SK-N-SH (cell line): ENCODE measurements at regions not wholly inside any gene's neighbourhood (a gene's known extent, or its start where the extent isn't known, plus 50 kb on each side); places are given as distances from the start of the nearest gene placed in this dataset.
A peak's percentile ranks its signal among the peaks of the same experiment; 100 is the strongest.

Experiments
- CTCF ChIA-PET: fragments of 300-600, 350-600 bp; formaldehyde crosslinking; extraction: SDS; loops from one replicate; lab custom pipeline; 2021; lab: Yijun Ruan, JAX
- POLR2A ChIA-PET: fragments of 350-600 bp; sonication (Branson Sonifier 250); formaldehyde crosslinking; extraction: SDS; loops from one replicate; lab custom pipeline; 2020; ENCODE audit warnings: antibody characterized with exemption, inconsistent platforms; lab: Yijun Ruan, JAX
- DNase-seq: peaks from one replicate; pipeline ENCODE4 v3.0.0; 2012
- H2AFZ ChIP-seq: fragments of 200-600 bp; sonication (generic); 2 replicates; pipeline ENCODE4 v1.8.1; 2016; ENCODE audit warnings: antibody characterized with exemption, mild to moderate bottlenecking, low read depth
- H3F3A ChIP-seq: fragments of 200-600 bp; sonication (generic); replicated peaks from 2 replicates; pipeline ENCODE3; 2016; ENCODE audit warnings: antibody characterized with exemption, mild to moderate bottlenecking; ENCODE audit not compliant: insufficient read depth
- H3K27ac ChIP-seq, 2 experiments: fragments of 200-500 bp in 1 of 2; fragments of 200-600 bp in 1 of 2; sonication (Bioruptor generic) in 1 of 2; sonication (generic), shearing (Covaris generic) in 1 of 2; 2 replicates each; pipeline versions ENCODE4 v1.5.1 to v1.6.1; 2014 to 2016; ENCODE audit warnings: low read depth in 2 of 2, inconsistent platforms in 1 of 2, low read length in 1 of 2, mild to moderate bottlenecking in 1 of 2, mixed read lengths in 1 of 2
- H3K27me3 ChIP-seq: fragments of 200-600 bp; sonication (generic), shearing (Covaris generic); 2 replicates; pipeline ENCODE4 v1.6.1; 2016; ENCODE audit warnings: mixed run types; ENCODE audit not compliant: insufficient read depth
- H3K36me3 ChIP-seq, 2 experiments: fragments of 200-500 bp in 1 of 2; fragments of 200-600 bp in 1 of 2; sonication (Bioruptor generic) in 1 of 2; sonication (generic) in 1 of 2; replicated peaks in 1 of 2; 2 replicates each; pipeline versions ENCODE3 to v1.5.1; 2014 to 2016; ENCODE audit warnings: low read length in 1 of 2, mild to moderate bottlenecking in 1 of 2; ENCODE audit not compliant: insufficient read depth in 2 of 2, control insufficient read depth in 1 of 2
- H3K4me1 ChIP-seq, 2 experiments: fragments of 200-500 bp in 1 of 2; fragments of 200-600 bp in 1 of 2; sonication (Bioruptor generic) in 1 of 2; sonication (generic), shearing (Covaris generic) in 1 of 2; 2 replicates each; pipeline versions ENCODE4 v1.5.1 to v1.6.1; 2014 to 2016; ENCODE audit warnings: low read depth in 1 of 2, low read length in 1 of 2, mixed run types in 1 of 2; ENCODE audit not compliant: insufficient read depth in 2 of 2, control insufficient read depth in 1 of 2
- H3K4me2 ChIP-seq: fragments of 200-600 bp; sonication (generic), shearing (Covaris generic); 2 replicates; pipeline ENCODE4 v1.6.1; 2017; ENCODE audit warnings: mixed run types
- H3K4me3 ChIP-seq, 2 experiments: fragments of 200-500 bp in 1 of 2; fragments of 200-600 bp in 1 of 2; sonication (Bioruptor generic) in 1 of 2; sonication (generic), shearing (Covaris generic) in 1 of 2; 2 replicates each; pipeline versions ENCODE4 v1.5.1 to v1.8.1; 2014 to 2016; ENCODE audit warnings: low read depth in 2 of 2, inconsistent platforms in 1 of 2, low read length in 1 of 2, mild to moderate bottlenecking in 1 of 2, mixed read lengths in 1 of 2, moderate library complexity in 1 of 2
- H3K79me2 ChIP-seq: fragments of 200-600 bp; sonication (generic); 2 replicates; pipeline ENCODE4 v1.8.1; 2017; ENCODE audit warnings: mild to moderate bottlenecking; ENCODE audit not compliant: insufficient read depth
- H3K9ac ChIP-seq: fragments of 200-600 bp; sonication (generic); 2 replicates; pipeline ENCODE4 v1.6.1; 2017; ENCODE audit warnings: mixed run types
- H3K9me2 ChIP-seq: fragments of 200-600 bp; sonication (generic); 2 replicates; pipeline ENCODE4 v1.6.1; 2017; ENCODE audit warnings: mixed run types
- H3K9me3 ChIP-seq: fragments of 200-600 bp; sonication (generic); 2 replicates; pipeline ENCODE4 v1.6.1; 2017; ENCODE audit warnings: mixed run types, mild to moderate bottlenecking, moderate library complexity
- H4K20me1 ChIP-seq: fragments of 200-600 bp; sonication (generic); 2 replicates; pipeline ENCODE4 v1.6.1; 2017; ENCODE audit warnings: mild to moderate bottlenecking, mixed run types; ENCODE audit not compliant: insufficient read depth
- CHD2 ChIP-seq: fragments of 150-350 bp; IDR thresholded peaks from 2 replicates; pipeline ENCODE4 v1.6.1; 2018; ENCODE audit warnings: low read length; ENCODE audit not compliant: partially characterized antibody
- FOSL2 ChIP-seq: IDR thresholded peaks from 2 replicates; pipeline ENCODE4 v1.4.0; 2012; ENCODE audit warnings: low read depth, mild to moderate bottlenecking, moderate library complexity, borderline replicate concordance
- FOXJ3 ChIP-seq: sonication (generic); formaldehyde crosslinking; IDR thresholded peaks from 2 replicates; pipeline ENCODE4 v1.5.1; 2020; ENCODE audit warnings: mild to moderate bottlenecking, missing genetic modification reagents
- FOXM1 ChIP-seq: IDR thresholded peaks from 2 replicates; pipeline ENCODE4 v1.4.0; 2012; ENCODE audit warnings: low read depth, mild to moderate bottlenecking
- JUND ChIP-seq: IDR thresholded peaks from 2 replicates; pipeline ENCODE4 v1.4.0; 2012
- MXI1 ChIP-seq: IDR thresholded peaks from 2 replicates; pipeline ENCODE4 v1.6.1; 2012; ENCODE audit warnings: mild to moderate bottlenecking, low read depth, low read length, improper control_type of control experiment
- NRF1 ChIP-seq: IDR thresholded peaks from 2 replicates; pipeline ENCODE4 v1.6.1; 2012; ENCODE audit warnings: low read depth, mild to moderate bottlenecking, low read length
- POLR2AphosphoS5 ChIP-seq: IDR thresholded peaks from 2 replicates; pipeline ENCODE4 v1.6.1; 2012; ENCODE audit warnings: low read depth, low read length
- RCOR1 ChIP-seq: fragments of 150-350 bp; IDR thresholded peaks from 2 replicates; pipeline ENCODE4 v1.6.1; 2017; ENCODE audit warnings: antibody characterized with exemption, low read length
- RXRA ChIP-seq: IDR thresholded peaks from 2 replicates; pipeline ENCODE4 v1.4.0; 2012; ENCODE audit warnings: low read depth, mild to moderate bottlenecking, borderline replicate concordance
- SMC3 ChIP-seq: IDR thresholded peaks from 2 replicates; pipeline ENCODE4 v1.6.1; 2012; ENCODE audit warnings: low read depth, low read length, improper control_type of control experiment
- TAF1 ChIP-seq: IDR thresholded peaks from 2 replicates; pipeline ENCODE4 v1.6.1; 2012; ENCODE audit warnings: low read depth, mild to moderate bottlenecking, low read length, moderate library complexity, borderline replicate concordance
- YY1 ChIP-seq: IDR thresholded peaks from 2 replicates; pipeline ENCODE4 v1.4.0; 2012; ENCODE audit warnings: low read depth, mild to moderate bottlenecking
- WGBS: methylation state at CpG from one replicate; pipeline ENCODE4 v1.1.6; 2017; ENCODE audit warnings: low lambda C conversion rate; 5-methylcytosine and 5-hydroxymethylcytosine counted together
- TF ChIP-seq, protein P1 (sequence below): fragments of 150-350 bp; IDR thresholded peaks from 2 replicates; pipeline ENCODE4 v1.6.1; 2016; ENCODE audit warnings: mild to moderate bottlenecking, low read depth, low read length
- TF ChIP-seq, protein P2 (sequence below): fragments of 150-350 bp; IDR thresholded peaks from 2 replicates; pipeline ENCODE4 v1.6.1; 2017; ENCODE audit warnings: antibody characterized with exemption, low read length, low read depth, borderline replicate concordance

DNA sequence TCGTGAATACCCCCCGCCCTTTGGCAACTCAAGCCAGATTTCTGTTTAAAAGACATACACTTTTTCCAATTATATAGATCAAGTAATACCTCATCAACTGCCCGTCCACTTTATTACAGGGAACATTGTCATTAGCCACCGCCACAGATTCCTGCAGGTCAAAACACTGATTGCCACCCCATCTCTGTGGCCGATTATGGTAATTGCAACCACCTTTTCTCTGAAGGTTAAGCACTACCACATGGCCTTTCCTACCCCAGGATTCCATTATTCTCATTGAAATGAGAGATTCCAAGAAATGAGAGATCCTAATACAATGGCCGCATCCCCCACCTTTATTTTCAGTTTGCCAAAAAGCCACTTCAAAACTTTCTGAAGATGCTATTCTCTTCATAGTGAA is 478.8 kb upstream of the HSF2 start:
- H3F3A ChIP-seq, result no peaks in the 10 kb centered on the region
- H3K4me3 ChIP-seq, result no peak overlapping the region
- no peak overlapping the region for H2AFZ ChIP-seq
- no peak overlapping the region for H3K27ac ChIP-seq
- no peaks in the 10 kb centered on the region for H4K20me1 ChIP-seq
- H3K36me3 ChIP-seq, result no peaks in the 10 kb centered on the region
- H3K9me3 ChIP-seq, result no peaks in the 10 kb centered on the region
- WGBS, result 65% methylated on average over 6 of the region's 6 CpGs
- no peak for DNase-seq
- no peaks in the 10 kb centered on the region for H3K9me2 ChIP-seq
- TF ChIP-seq, protein P1, sequence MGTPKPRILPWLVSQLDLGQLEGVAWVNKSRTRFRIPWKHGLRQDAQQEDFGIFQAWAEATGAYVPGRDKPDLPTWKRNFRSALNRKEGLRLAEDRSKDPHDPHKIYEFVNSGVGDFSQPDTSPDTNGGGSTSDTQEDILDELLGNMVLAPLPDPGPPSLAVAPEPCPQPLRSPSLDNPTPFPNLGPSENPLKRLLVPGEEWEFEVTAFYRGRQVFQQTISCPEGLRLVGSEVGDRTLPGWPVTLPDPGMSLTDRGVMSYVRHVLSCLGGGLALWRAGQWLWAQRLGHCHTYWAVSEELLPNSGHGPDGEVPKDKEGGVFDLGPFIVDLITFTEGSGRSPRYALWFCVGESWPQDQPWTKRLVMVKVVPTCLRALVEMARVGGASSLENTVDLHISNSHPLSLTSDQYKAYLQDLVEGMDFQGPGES, result no peak
- TF ChIP-seq MXI1, result no peak
- TF ChIP-seq FOXM1, result no peak
- no peak for TF ChIP-seq YY1
- no peak for TF ChIP-seq SMC3
- TF ChIP-seq RXRA, result no peak
- TF ChIP-seq, all 33 proteins: peak for 0
- Histone ChIP-seq H3K27me3 (no peaks in the 10 kb centered on the region), H3K4me2 (no peak overlapping the region), H3K79me2 (no peaks in the 10 kb centered on the region), H3K4me1 (peaks cover 0 to 20% of the 10 kb centered on the region in 2 experiments; a peak in 2 of 4 replicates), H3K9ac (no peak overlapping the region)
- POLR2A ChIA-PET, result no interaction called here
- CTCF ChIA-PET, result interaction anchor here (1.3 kb wide), 1 partner anchor 12 kb away, joined by 3 read pairs; no protein-coding TSS in a partner anchor

DNA sequence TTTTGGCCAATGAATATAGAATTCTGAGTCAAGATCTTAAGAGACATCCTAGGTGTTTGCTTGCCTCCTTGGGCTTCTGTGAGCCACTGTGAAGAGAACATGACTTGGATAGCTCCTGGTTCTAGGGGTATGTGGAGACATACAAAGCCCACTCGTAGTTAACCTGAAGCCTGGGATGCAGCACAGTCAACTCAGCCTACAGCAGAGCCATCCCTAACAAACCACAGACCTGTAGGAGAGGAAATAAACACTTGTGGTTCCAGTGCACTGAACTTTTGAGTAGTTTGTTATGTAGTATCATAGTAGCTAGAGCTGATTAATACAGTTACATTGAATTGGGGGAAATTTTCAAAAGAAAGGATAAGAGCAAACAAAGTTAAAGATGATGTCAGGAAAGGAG is 474.4 kb upstream of the HSF2 start:
- H3K36me3 ChIP-seq, result no peaks in the 10 kb centered on the region
- H3K79me2 ChIP-seq, result no peaks in the 10 kb centered on the region
- CTCF ChIA-PET, result interaction anchor here (1.1 kb wide), 1 partner anchor 95 kb away, joined by 3 read pairs; no protein-coding TSS in a partner anchor
- no peaks in the 10 kb centered on the region for H4K20me1 ChIP-seq
- peaks cover 4% of the 10 kb centered on the region for H3F3A ChIP-seq
- peak overlapping the region in 1 of 2 experiments; percentile 22; a peak in 2 of 4 replicates for H3K27ac ChIP-seq
- 55% methylated on average over 1 of the region's 1 CpG for WGBS
- H3K9me3 ChIP-seq, result no peaks in the 10 kb centered on the region
- H3K9me2 ChIP-seq, result no peaks in the 10 kb centered on the region
- H3K9ac ChIP-seq, result no peak overlapping the region
- TF ChIP-seq TAF1 (no peak), POLR2AphosphoS5 (no peak), CHD2 (no peak), NRF1 (no peak), FOXJ3 (CRISPR knock-in tag) (no peak), JUND (no peak), YY1 (no peak), RCOR1 (no peak), RXRA (no peak), FOSL2 (no peak)
- TF ChIP-seq, protein P2, sequence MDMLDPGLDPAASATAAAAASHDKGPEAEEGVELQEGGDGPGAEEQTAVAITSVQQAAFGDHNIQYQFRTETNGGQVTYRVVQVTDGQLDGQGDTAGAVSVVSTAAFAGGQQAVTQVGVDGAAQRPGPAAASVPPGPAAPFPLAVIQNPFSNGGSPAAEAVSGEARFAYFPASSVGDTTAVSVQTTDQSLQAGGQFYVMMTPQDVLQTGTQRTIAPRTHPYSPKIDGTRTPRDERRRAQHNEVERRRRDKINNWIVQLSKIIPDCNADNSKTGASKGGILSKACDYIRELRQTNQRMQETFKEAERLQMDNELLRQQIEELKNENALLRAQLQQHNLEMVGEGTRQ, result no peak
- DNase-seq, result no peak
- POLR2A ChIA-PET, result no interaction called here
- peaks cover 0 to 19% of the 10 kb centered on the region in 2 experiments; a peak in 2 of 4 replicates for H3K4me1 ChIP-seq
- no peak overlapping the region for H3K4me3 ChIP-seq
- peak overlapping the region; percentile 16; the same call in 1 of the 2 replicates for H3K4me2 ChIP-seq
- H3K27me3 ChIP-seq, result no peaks in the 10 kb centered on the region
- H2AFZ ChIP-seq, result peak overlapping the region; percentile 42; the same call in 1 of the 2 replicates
